Activated CD4-positive, alpha-beta T cell treated with anti-CD3 and anti-CD28 coated beads for 36 hours (primary cell): ENCODE measurements at regions not wholly inside any gene's neighbourhood (a gene's known extent, or its start where the extent isn't known, plus 50 kb on each side); places are given as distances from the start of the nearest gene placed in this dataset.
A peak's percentile ranks its signal among the peaks of the same experiment; 100 is the strongest.
"Not testable (repeated sequence)": the region's sequence is repeated elsewhere in the genome, so short reads cannot be mapped to it uniquely, and the experiment has no call there.

Source experiments
- ATAC-seq: fragments of 200-7000 bp; cut with Tn5 transposase; one replicate; pipeline ENCODE4 v1.10.0; 2021; ENCODE audit warnings: mild to moderate bottlenecking, moderate library complexity
- CTCF ChIA-PET: fragments of 350-600 bp; sonication (Branson Sonifier 250); formaldehyde crosslinking; loops from one replicate; lab custom pipeline; 2021; ENCODE audit warnings: antibody characterized with exemption; lab: Charles Lee
- POLR2A ChIA-PET: fragments of 350-600 bp; sonication (Branson Sonifier 250); formaldehyde crosslinking; loops from one replicate; lab custom pipeline; 2021; ENCODE audit warnings: antibody characterized with exemption, inconsistent platforms; lab: Charles Lee
- DNase-seq: peaks from one replicate; pipeline ENCODE4 v3.0.0-alpha.2; 2020
- H3K27ac Mint-ChIP-seq: one replicate; pipeline ENCODE4 v1.8.0; 2021; ENCODE audit warnings: mixed read lengths
- H3K27me3 Mint-ChIP-seq: one replicate; pipeline ENCODE4 v1.8.0; 2021; ENCODE audit warnings: mixed read lengths
- H3K36me3 Mint-ChIP-seq: one replicate; pipeline ENCODE4 v1.8.0; 2021; ENCODE audit warnings: low read depth, mixed read lengths
- H3K4me1 Mint-ChIP-seq: one replicate; pipeline ENCODE4 v1.8.0; 2021; ENCODE audit warnings: mixed read lengths
- H3K4me3 Mint-ChIP-seq: one replicate; pipeline ENCODE4 v1.8.0; 2021; ENCODE audit warnings: mild to moderate bottlenecking, moderate library complexity, mixed read lengths
- H3K9me3 Mint-ChIP-seq: one replicate; pipeline ENCODE4 v1.8.0; 2021; ENCODE audit warnings: low read depth, mixed read lengths
- intact Hi-C, 2 experiments: fragments of 100-400 bp; cut with DNase I in 1 of 2; cut with micrococcal nuclease in 1 of 2; formaldehyde crosslinking; loops; one replicate each; pipeline versions ENCODE4 v1.14.2 to v1.15.1; 2022 to 2024; cut with DNase I, micrococcal nuclease

DNA sequence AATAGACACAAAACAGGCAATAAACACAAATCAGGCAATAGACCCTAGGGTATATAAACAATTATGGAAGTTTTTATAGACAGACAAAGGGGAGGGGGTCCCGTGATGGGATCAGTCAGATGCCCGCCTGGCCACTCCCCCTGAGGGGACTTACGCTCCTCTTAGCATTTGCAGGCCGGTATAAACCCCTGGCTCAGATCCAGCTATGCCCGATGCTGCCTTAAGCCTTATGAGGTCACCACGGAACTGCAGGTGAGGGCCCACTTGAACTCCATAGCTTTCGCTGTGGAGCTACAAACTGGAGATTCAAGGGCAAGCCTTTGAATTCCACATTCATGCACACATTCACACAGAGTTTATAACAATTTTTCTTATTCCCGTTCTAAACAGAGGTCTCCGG lies 340.5 kb upstream of the USP9Y start:
- H3K9me3 Mint-ChIP-seq, result no peaks in the 10 kb centered on the region
- intact Hi-C loops, result no loop called here
- CTCF ChIA-PET, result no interaction called here
- DNase-seq, result no peak
- H3K36me3 Mint-ChIP-seq, result no peaks in the 10 kb centered on the region
- no peak overlapping the region for H3K4me3 Mint-ChIP-seq
- H3K27me3 Mint-ChIP-seq, result no peaks in the 10 kb centered on the region
- POLR2A ChIA-PET, result no interaction called here
- no peaks in the 10 kb centered on the region for H3K4me1 Mint-ChIP-seq
- ATAC-seq, result no peak
- no peak overlapping the region for H3K27ac Mint-ChIP-seq

DNA sequence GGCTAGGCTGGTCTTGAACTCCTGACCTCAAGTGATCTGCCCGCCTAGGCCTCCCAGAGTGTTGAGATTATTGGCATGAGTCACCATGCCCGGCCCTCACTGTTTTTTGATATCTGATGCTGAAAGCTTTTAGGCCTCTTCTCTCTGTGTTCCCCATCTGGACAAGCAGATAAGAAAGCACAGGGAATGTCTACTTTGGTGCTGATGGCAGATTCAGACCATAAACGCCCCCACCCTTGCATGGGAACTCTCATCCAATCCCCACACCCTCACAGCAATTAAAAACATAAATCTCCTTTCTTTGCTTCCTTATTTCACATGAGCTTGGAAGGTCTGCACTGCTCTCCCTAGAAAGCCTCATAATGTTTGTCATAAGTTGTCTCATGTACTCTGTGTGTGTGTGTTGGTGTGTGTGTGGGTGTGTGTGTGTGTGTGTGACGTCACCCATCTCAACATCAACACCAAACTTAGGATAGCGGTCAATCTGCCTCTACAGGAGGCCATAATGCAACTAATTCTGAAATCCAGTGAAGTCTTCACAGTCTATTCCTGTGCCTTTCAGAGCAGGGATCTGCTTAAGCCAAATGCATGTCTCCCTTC lies 335.6 kb upstream of the USP9Y start:
- ChIA-PET POLR2A (no interaction called here), CTCF (interaction anchor here (0.7 kb wide), 1 partner anchor 10 kb away, joined by 3 read pairs; no protein-coding TSS in a partner anchor)
- no peaks in the 10 kb centered on the region for H3K9me3 Mint-ChIP-seq
- H3K36me3 Mint-ChIP-seq, result no peaks in the 10 kb centered on the region
- no peaks in the 10 kb centered on the region for H3K4me1 Mint-ChIP-seq
- H3K27ac Mint-ChIP-seq, result no peak overlapping the region
- no peak for DNase-seq
- no peak overlapping the region for H3K4me3 Mint-ChIP-seq
- ATAC-seq, result no peak
- intact Hi-C loops, result no loop called here
- H3K27me3 Mint-ChIP-seq, result no peaks in the 10 kb centered on the region

DNA sequence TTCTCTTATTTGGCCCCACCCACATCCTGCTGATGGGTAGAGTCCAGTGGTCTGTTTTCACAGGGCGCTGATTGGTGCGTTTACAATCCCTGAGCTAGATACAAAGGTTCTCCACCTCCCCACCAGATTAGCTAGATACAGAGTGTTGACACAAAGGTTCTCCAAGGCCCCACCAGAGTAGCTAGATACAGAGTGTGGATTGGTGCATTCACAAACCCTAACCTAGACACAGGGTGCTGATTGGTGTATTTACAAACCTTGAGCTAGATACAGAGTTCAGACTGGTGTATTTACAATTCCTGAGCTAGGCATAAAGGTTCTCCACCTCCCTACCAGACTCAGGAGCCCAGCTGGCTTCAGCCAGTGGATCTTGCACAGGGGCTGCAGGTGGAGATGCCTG lies 326.4 kb upstream of the USP9Y start:
- H3K36me3 Mint-ChIP-seq, DNase-seq, H3K27me3 Mint-ChIP-seq, H3K4me3 Mint-ChIP-seq, H3K27ac Mint-ChIP-seq, ATAC-seq, H3K4me1 Mint-ChIP-seq, H3K9me3 Mint-ChIP-seq, CTCF ChIA-PET, POLR2A ChIA-PET, intact Hi-C loops: not testable (repeated sequence)

DNA sequence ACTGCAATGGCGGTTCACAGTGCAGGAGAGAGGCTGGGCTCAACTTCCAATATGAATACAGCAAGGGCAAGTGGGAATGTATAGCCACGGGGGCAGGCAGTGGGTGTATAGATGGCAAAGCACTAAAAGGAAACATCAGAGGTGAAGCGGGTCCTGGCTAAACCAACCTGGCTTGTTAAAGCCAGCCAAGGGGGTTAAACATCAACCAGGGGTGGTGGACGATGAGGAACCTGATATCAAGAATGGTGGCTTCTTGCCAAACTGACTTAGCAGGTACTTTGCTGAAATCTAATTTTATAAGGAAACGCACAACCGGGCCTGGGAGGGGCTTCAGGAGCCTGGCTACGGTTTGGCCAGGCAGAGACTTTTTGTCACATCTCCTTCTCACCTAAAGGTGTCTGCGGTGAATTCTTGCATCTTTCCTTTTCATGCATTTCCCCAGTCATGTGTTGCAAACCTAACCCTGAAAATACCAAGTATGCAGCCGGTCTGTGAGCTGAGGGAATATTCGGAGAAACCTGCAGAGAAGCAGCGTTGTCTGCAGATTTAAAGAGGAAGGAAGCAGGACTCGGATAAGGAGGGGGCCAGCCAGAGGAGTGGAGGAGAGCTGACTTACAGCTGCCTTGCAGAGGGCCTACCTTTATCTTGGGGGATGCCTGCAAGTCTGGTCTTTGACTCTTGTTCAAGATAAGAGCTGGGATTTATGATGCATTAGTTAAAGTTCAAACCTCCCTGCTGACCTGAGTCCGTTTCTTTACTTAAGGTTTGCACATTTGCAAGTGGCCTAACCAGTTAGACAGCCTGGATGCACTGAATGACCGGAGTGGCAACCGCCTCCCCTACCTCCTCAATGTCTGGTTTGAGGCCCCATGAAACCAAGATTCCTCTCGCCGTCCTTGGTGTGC lies 309.1 kb upstream of the USP9Y start:
- H3K9me3 Mint-ChIP-seq, H3K36me3 Mint-ChIP-seq, H3K27ac Mint-ChIP-seq, DNase-seq, ATAC-seq, intact Hi-C loops, POLR2A ChIA-PET, H3K4me1 Mint-ChIP-seq, H3K4me3 Mint-ChIP-seq, H3K27me3 Mint-ChIP-seq: not testable (repeated sequence)
- CTCF ChIA-PET, result interaction anchor here (0.6 kb wide), 1 partner anchor 21 kb away, joined by 4 read pairs; no protein-coding TSS in a partner anchor

DNA sequence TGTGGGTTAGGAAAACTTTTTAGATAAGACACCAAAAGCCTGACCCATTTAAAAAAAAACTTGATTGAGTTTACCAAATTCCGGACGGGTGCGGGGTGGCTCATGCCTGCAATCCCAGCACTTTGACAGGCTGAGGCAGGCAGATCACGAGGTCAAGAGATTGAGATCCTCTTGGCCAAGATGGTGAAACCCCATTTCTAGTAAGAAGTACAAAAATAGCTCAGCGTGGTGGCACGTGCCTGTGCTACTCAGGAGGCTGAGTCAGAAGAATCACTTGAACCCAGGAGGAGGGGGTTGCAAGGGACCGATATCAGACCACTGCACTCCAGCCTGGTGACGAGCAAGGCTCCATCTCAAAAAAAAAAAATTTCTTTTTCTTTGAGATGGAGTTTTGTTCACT lies 307.8 kb upstream of the USP9Y start:
- H3K27me3 Mint-ChIP-seq, result no peaks in the 10 kb centered on the region
- intact Hi-C loops, result no loop called here
- DNase-seq (no peak), ATAC-seq (no peak)
- no peak overlapping the region for H3K4me3 Mint-ChIP-seq
- no peaks in the 10 kb centered on the region for H3K4me1 Mint-ChIP-seq
- H3K36me3 Mint-ChIP-seq, result no peaks in the 10 kb centered on the region
- H3K9me3 Mint-ChIP-seq, result no peaks in the 10 kb centered on the region
- ChIA-PET CTCF (no interaction called here), POLR2A (no interaction called here)
- H3K27ac Mint-ChIP-seq, result no peak overlapping the region

DNA sequence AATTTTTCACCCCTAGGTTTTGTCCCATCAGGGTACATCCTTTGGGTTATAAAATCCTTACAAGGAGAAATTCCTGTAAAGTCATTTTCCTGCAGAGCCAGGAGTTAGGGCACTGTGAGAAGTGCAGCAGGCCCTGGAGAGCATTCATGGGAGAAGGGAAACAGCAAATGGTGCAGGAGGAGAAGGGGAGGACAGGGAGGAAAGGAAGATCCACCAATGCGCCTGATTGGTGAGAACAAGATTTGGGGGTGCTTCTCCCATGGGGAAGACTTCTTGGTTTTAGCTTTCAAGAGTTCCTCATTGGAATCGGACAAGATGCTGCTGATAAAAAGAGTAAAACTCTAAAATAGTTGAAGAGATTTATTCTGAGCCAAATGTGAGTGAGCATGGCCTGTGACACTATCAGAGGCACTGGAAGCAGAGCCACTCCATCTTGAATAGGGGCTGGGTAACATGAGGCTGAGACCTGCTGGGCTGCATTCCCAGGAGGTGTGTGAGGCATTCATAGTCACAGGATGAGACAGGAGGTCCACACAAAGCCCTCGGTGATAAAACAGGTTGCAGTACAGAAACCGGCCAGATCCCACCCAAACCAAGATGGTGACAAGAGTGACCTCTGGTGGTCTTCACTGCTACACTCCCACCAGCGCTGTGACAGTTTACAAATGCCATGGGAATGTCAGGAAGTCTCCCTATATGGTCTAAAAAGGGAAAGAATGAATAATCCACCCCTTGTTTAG lies 305.5 kb upstream of the USP9Y start:
- H3K27me3 Mint-ChIP-seq, CTCF ChIA-PET, H3K9me3 Mint-ChIP-seq, H3K36me3 Mint-ChIP-seq, H3K4me1 Mint-ChIP-seq, H3K4me3 Mint-ChIP-seq, ATAC-seq, DNase-seq, POLR2A ChIA-PET, intact Hi-C loops, H3K27ac Mint-ChIP-seq: not testable (repeated sequence)

DNA sequence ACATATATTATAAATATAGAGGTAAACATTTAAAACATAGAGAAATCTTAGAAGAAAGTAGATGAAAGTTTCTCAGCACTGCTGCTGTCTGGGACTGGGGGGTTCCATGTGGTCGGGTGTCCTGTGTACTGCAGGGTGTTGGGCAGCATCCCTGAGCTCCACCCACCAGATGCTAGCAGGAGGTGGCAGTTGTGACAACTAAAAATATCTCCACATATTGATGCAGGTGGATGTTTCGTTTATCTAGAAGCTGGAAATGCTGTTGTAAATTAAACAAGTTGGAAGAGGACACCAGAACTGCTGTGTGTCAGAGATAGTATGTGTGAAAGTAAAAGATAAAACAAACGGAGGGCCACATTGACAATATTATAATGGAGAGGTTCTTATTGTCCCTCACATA lies 297.1 kb upstream of the USP9Y start:
- no peak overlapping the region for H3K4me3 Mint-ChIP-seq
- ATAC-seq (no peak), DNase-seq (no peak)
- H3K4me1 Mint-ChIP-seq, result no peaks in the 10 kb centered on the region
- no peaks in the 10 kb centered on the region for H3K36me3 Mint-ChIP-seq
- no peaks in the 10 kb centered on the region for H3K27me3 Mint-ChIP-seq
- intact Hi-C loops, result no loop called here
- ChIA-PET CTCF (no interaction called here), POLR2A (no interaction called here)
- no peak overlapping the region for H3K27ac Mint-ChIP-seq
- no peaks in the 10 kb centered on the region for H3K9me3 Mint-ChIP-seq

DNA sequence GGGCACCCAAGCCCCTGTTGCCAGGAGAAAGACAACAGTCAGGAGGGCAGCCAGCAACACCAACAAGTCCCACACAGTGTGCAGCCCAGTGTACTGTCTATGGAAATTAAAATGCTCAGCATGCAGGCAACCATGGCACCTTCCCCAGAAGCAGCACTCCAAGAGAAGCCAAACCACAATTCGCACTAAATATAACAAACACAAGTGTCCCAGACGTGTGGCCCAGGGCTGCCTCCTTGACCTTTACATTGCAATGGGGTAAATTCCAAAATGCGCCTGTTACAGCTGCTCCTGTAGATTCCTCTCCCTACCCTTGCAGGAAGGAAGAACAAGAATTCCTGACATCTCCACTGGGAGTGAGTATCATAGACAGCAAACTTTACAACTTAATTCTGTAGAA lies 292.8 kb upstream of the USP9Y start:
- DNase-seq, result no peak
- no peaks in the 10 kb centered on the region for H3K27me3 Mint-ChIP-seq
- H3K36me3 Mint-ChIP-seq, result no peaks in the 10 kb centered on the region
- no peak overlapping the region for H3K4me3 Mint-ChIP-seq
- no peak overlapping the region for H3K27ac Mint-ChIP-seq
- ATAC-seq, result no peak
- CTCF ChIA-PET, result no interaction called here
- no peaks in the 10 kb centered on the region for H3K9me3 Mint-ChIP-seq
- POLR2A ChIA-PET, result no interaction called here
- H3K4me1 Mint-ChIP-seq, result peaks cover 12% of the 10 kb centered on the region
- intact Hi-C loops, result no loop called here

DNA sequence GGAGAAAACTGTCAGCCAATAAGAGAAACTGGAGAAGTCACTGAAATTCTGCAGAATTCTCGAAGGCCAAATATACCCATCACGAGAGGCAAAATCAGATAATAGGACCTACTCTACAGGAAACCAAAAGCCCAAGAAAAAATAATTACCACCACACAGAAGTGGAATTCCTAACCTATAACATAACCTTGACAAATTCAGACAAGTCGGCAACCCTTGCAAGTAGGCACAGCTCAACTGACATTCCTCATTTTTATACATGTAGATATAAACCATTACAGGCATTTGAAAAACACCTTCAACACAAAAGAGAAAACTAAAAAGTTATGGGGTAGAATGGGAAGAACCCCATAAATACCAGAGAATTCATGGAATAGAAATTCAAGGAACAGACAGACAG lies 290.3 kb upstream of the USP9Y start:
- ATAC-seq, result no peak
- intact Hi-C loops, result no loop called here

DNA sequence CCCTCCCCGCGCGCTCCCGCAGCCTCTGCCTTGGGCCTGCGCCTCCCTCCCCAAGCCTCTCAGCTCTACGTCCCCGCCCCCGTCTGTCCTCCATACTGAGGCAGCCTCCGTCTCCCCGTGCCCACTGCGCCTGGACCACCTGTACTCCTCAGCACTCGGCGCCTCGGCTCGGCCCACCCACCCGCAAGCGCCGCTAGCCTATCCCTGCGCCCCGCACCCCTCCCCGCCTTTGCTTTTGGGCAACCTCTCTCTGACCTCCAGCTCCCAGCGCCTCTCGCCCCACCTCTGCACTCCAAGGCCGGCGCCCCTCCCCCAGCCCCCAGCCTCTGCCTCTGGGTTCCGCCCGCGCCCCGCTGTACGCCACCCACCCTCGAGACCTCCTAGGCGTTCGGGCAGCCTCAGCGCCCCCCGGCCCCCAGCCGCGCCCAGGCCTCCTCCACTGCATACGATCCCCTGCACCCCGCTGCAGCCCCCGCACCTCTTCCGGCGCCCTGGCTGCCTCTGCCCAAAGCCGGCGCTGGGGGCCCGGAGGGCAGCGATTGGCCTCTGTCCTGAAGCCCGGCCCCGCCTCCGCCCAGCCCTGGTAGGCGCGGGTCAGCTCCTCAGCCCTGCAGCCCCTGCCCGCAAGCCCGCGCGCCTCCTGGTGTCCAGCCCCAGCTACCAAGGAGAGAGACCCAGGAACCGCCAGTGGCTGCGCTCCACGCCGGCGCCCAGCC lies 279.8 kb upstream of the USP9Y start:
- POLR2A ChIA-PET, result no interaction called here
- no peak overlapping the region for H3K27ac Mint-ChIP-seq
- DNase-seq (peak; percentile 4), ATAC-seq (no peak)
- H3K4me3 Mint-ChIP-seq, result no peak overlapping the region
- H3K4me1 Mint-ChIP-seq, result no peaks in the 10 kb centered on the region
- CTCF ChIA-PET, result no interaction called here
- intact Hi-C loops, result no loop called here
- H3K27me3 Mint-ChIP-seq, result peaks cover 8% of the 10 kb centered on the region
- H3K36me3 Mint-ChIP-seq, result no peaks in the 10 kb centered on the region
- H3K9me3 Mint-ChIP-seq, result no peaks in the 10 kb centered on the region

More for the DNA sequence above, 290.3 kb upstream of the USP9Y start:
- Mint-ChIP-seq H3K27ac (no peak overlapping the region), H3K4me3 (no peak overlapping the region), H3K9me3 (no peaks in the 10 kb centered on the region), H3K27me3 (no peaks in the 10 kb centered on the region), H3K4me1 (peaks cover 12% of the 10 kb centered on the region), H3K36me3 (no peaks in the 10 kb centered on the region)
- no peak for DNase-seq
- ChIA-PET CTCF (no interaction called here), POLR2A (no interaction called here)

DNA sequence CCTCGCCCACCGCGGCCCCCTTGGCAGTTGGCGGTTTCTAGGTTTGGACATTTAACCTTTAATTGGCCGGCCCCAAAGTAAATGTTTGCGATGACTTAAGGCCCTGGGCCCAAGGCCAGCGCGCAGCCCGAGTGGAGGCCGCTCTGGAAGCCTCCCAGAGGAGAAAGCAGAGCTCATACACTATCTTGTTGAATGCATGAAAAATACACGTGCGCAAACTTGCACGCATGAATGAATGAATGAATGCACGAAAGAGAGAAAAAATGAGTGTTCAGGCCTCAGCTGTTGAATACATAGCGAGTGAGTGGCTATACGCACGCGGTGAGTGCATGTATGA lies 279.3 kb upstream of the USP9Y start:
- POLR2A ChIA-PET, result no interaction called here
- Mint-ChIP-seq H3K27ac (no peak overlapping the region), H3K9me3 (no peaks in the 10 kb centered on the region)

More for the DNA sequence above, 279.3 kb upstream of the USP9Y start:
- Mint-ChIP-seq H3K27me3 (peaks cover 8% of the 10 kb centered on the region), H3K4me3 (no peak overlapping the region), H3K4me1 (no peaks in the 10 kb centered on the region), H3K36me3 (no peaks in the 10 kb centered on the region)
- ATAC-seq (no peak), DNase-seq (no peak)
- CTCF ChIA-PET, result no interaction called here
- intact Hi-C loops, result no loop called here
